ENCODE measurements at regions not wholly inside any gene's neighbourhood (a gene's known extent, or its start where the extent isn't known, plus 50 kb on each side); places are given as distances from the start of the nearest gene placed in this dataset.
A peak's percentile ranks its signal among the peaks of the same experiment; 100 is the strongest.

DNA sequence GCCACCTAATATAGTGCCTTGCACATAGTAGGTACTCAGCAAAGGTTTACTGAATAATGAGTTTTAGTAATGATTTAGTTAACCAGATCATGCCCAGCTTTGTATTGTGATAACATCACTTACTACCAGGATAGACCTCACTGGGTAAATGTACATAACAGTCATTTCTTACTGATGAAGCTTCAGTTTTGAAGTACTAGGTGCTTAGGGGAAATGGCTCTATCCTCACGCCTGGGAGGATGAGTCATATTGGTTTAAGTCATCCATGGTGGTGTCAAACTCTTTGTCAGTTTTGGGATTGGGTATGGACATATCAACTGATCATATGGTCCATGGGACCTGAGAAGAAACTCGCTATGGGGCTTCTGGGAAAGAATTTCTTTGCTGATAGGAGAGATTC is 90.6 kb upstream of the USP24 start:
- in situ Hi-C loops (cut with MboI): loop anchor here (10.0 kb wide), 1 partner anchor 1399 kb away; no protein-coding TSS in a partner anchor
- TF ChIP-seq EZH2phosphoT487 (IDR thresholded peaks at IDR 0.05; ENCODE audit: insufficient read depth, low read depth) (no peak), EZH2 (IDR thresholded peaks at IDR 0.05; ENCODE audit: insufficient read depth, poor library complexity, severe bottlenecking) (no peak)
- WGBS, 2 experiments (ENCODE audit: low coverage in 1 of 2, low lambda C conversion rate in 2 of 2, missing lambda C conversion rate in 2 of 2): 54 to 58% methylated on average over 2 of the region's 2 CpGs

DNA sequence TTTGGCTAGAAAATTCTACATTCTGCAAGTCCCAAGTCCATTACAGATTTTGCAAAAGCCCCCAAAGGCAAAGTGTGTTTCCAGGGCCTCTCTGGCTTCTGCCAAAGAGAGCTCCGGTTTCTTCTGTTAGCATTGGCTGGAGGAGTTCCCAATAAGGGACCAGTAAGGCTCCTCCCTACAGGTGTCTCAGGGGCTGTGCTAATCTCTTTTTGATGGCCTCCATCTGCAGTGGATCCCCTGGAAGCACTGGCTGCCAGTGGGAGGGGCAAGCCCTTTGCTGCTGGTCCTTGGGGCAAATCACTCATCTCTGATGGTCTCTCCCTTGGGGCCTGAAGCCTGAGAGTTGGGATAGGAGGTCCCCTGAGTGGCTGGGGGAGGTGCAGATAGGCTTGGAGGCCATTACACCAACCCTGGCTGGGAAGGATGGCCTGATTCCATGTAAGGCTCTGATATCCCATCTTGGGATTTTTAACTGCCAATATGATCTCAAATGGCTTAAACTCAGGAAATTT is 89.1 kb upstream of the USP24 start:
- 53 to 62% methylated on average over 1 of the region's 1 CpG for WGBS, 2 experiments (ENCODE audit: low coverage in 1 of 2, low lambda C conversion rate in 2 of 2, missing lambda C conversion rate in 2 of 2)
- no peak overlapping the region for H2AFZ ChIP-seq
- H3K9ac ChIP-seq: no peak overlapping the region
- H4K20me1 ChIP-seq (ENCODE audit: insufficient read depth): no peaks in the 10 kb centered on the region
- peaks cover 19% of the 10 kb centered on the region for H3K27me3 ChIP-seq (replicated peaks; ENCODE audit: insufficient read depth)
- no peaks in the 10 kb centered on the region for H3K79me2 ChIP-seq (ENCODE audit: insufficient read depth)
- H3K36me3 ChIP-seq (ENCODE audit: low read depth): no peaks in the 10 kb centered on the region
- H3K4me2 ChIP-seq (ENCODE audit: unreplicated experiment): no peak overlapping the region
- no peaks in the 10 kb centered on the region for H3K9me3 ChIP-seq (ENCODE audit: low read depth)
- no peak for TF ChIP-seq EZH2 (IDR thresholded peaks at IDR 0.05; ENCODE audit: insufficient read depth, poor library complexity, severe bottlenecking)
- TF ChIP-seq EZH2phosphoT487 (IDR thresholded peaks at IDR 0.05; ENCODE audit: insufficient read depth, low read depth): no peak
- no peak for DNase-seq
- H3K27ac ChIP-seq: no peak overlapping the region
- no peak overlapping the region for H3K4me3 ChIP-seq
- H3K4me1 ChIP-seq (ENCODE audit: insufficient read depth): 0 out of 2 replicates have a peak, but pooled peaks cover 4% of the 10 kb centered on the region
- in situ Hi-C loops (cut with MboI): loop anchor here (10.0 kb wide), 1 partner anchor 1401 kb away; no protein-coding TSS in a partner anchor
- H3F3A ChIP-seq (ENCODE audit: insufficient read depth): no peaks in the 10 kb centered on the region
- no peaks in the 10 kb centered on the region for H3K9me2 ChIP-seq (ENCODE audit: insufficient read depth)

More for the DNA sequence above, 90.6 kb upstream of the USP24 start:
- Histone ChIP-seq H3K9me2 (ENCODE audit: insufficient read depth) (no peaks in the 10 kb centered on the region), H3K27ac (no peak overlapping the region), H3K4me2 (ENCODE audit: unreplicated experiment) (no peak overlapping the region), H3K79me2 (ENCODE audit: insufficient read depth) (no peaks in the 10 kb centered on the region), H2AFZ (no peak overlapping the region), H3K4me1 (ENCODE audit: insufficient read depth) (peaks cover 4% of the 10 kb centered on the region), H3K4me3 (no peak overlapping the region), H3K27me3 (replicated peaks; ENCODE audit: insufficient read depth) (peaks cover 19% of the 10 kb centered on the region), H3K9ac (no peak overlapping the region), H3K36me3 (ENCODE audit: low read depth) (no peaks in the 10 kb centered on the region), H4K20me1 (ENCODE audit: insufficient read depth) (no peaks in the 10 kb centered on the region), H3F3A (ENCODE audit: insufficient read depth) (peaks cover under 1% of the 10 kb centered on the region; the same call in 1 of the 2 replicates), H3K9me3 (ENCODE audit: low read depth) (no peaks in the 10 kb centered on the region)
- peak; percentile 48 for DNase-seq

DNA sequence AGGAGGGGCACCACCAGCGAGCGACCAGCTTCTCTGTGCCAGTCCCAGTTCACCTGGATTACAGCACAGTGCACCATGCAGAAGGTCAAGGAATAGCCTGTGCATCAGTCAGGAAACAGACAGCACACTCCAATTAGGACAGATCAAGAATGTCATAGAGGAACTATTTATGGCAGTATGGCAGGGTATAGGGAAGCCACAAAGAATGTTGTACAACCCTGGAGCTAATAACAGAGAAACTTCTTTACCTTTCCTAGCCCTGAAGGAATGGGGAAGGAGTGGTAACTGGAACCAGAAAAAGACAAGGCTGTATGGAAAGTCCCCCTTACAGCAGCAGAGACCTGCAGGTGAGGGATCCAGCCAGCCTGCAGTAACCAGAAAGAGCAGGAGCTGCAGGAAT is 87.8 kb upstream of the USP24 start:
- H3K9me2 ChIP-seq (ENCODE audit: insufficient read depth): no peaks in the 10 kb centered on the region
- H3K9me3 ChIP-seq (ENCODE audit: low read depth): no peaks in the 10 kb centered on the region
- in situ Hi-C loops (cut with MboI): loop anchor here (10.0 kb wide), 1 partner anchor 1402 kb away; no protein-coding TSS in a partner anchor
- H2AFZ ChIP-seq: no peak overlapping the region
- no peaks in the 10 kb centered on the region for H3K36me3 ChIP-seq (ENCODE audit: low read depth)
- H3K27me3 ChIP-seq (replicated peaks; ENCODE audit: insufficient read depth): peaks cover 19% of the 10 kb centered on the region
- H3K4me2 ChIP-seq (ENCODE audit: unreplicated experiment): no peak overlapping the region
- H4K20me1 ChIP-seq (ENCODE audit: insufficient read depth): no peaks in the 10 kb centered on the region
- 0 out of 2 replicates have a peak, but pooled peaks cover 4% of the 10 kb centered on the region for H3K4me1 ChIP-seq (ENCODE audit: insufficient read depth)
- H3K9ac ChIP-seq: no peak overlapping the region
- TF ChIP-seq EZH2phosphoT487 (IDR thresholded peaks at IDR 0.05; ENCODE audit: insufficient read depth, low read depth) (no peak), EZH2 (IDR thresholded peaks at IDR 0.05; ENCODE audit: insufficient read depth, poor library complexity, severe bottlenecking) (no peak)
- no peak overlapping the region for H3K4me3 ChIP-seq
- no peaks in the 10 kb centered on the region for H3F3A ChIP-seq (ENCODE audit: insufficient read depth)
- WGBS, 2 experiments (ENCODE audit: low coverage in 1 of 2, low lambda C conversion rate in 2 of 2, missing lambda C conversion rate in 2 of 2): 96 to 100% methylated on average over 2 of the region's 2 CpGs
- DNase-seq: no peak
- no peaks in the 10 kb centered on the region for H3K79me2 ChIP-seq (ENCODE audit: insufficient read depth)
- H3K27ac ChIP-seq: no peak overlapping the region

DNA sequence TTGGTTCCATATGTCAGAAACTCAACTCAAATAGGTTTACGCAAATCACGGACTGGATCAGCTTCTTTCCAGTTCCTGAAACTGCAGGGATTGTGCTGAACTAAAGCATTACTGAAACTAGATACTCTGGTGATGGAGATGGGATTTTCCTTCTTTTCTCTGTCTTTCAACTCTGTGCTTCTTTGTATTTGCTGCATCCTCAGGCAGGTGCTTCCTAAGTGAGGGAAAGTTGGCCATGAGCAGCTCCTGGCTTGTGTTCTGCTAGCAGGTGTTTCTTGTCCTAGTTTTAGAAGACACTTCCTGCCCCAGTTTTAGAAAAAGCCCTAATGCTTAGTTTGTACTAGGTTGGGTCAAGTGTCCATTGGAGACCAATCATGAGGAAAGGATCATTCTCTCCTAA is 86.7 kb upstream of the USP24 start:
- no peak overlapping the region for H3K4me3 ChIP-seq
- 86 to 98% methylated on average over 2 of the region's 2 CpGs for WGBS, 2 experiments (ENCODE audit: low coverage in 1 of 2, low lambda C conversion rate in 2 of 2, missing lambda C conversion rate in 2 of 2)
- no peaks in the 10 kb centered on the region for H3F3A ChIP-seq (ENCODE audit: insufficient read depth)
- no peak overlapping the region for H3K27ac ChIP-seq
- no peaks in the 10 kb centered on the region for H4K20me1 ChIP-seq (ENCODE audit: insufficient read depth)
- H3K36me3 ChIP-seq (ENCODE audit: low read depth): no peaks in the 10 kb centered on the region
- in situ Hi-C loops (cut with MboI): loop anchor here (10.0 kb wide), 1 partner anchor 1403 kb away; no protein-coding TSS in a partner anchor
- no peaks in the 10 kb centered on the region for H3K79me2 ChIP-seq (ENCODE audit: insufficient read depth)
- H3K9ac ChIP-seq: no peak overlapping the region
- H2AFZ ChIP-seq: no peak overlapping the region
- H3K4me1 ChIP-seq (ENCODE audit: insufficient read depth): 0 out of 2 replicates have a peak, but pooled peaks cover 4% of the 10 kb centered on the region
- H3K4me2 ChIP-seq (ENCODE audit: unreplicated experiment): no peak overlapping the region
- TF ChIP-seq EZH2phosphoT487 (IDR thresholded peaks at IDR 0.05; ENCODE audit: insufficient read depth, low read depth) (no peak), EZH2 (IDR thresholded peaks at IDR 0.05; ENCODE audit: insufficient read depth, poor library complexity, severe bottlenecking) (no peak)
- no peaks in the 10 kb centered on the region for H3K9me2 ChIP-seq (ENCODE audit: insufficient read depth)
- H3K9me3 ChIP-seq (ENCODE audit: low read depth): no peaks in the 10 kb centered on the region
- no peak for DNase-seq
- H3K27me3 ChIP-seq (replicated peaks; ENCODE audit: insufficient read depth): peaks cover 19% of the 10 kb centered on the region
